ENCODE measurements at regions not wholly inside any gene's neighbourhood (a gene's known extent, or its start where the extent isn't known, plus 50 kb on each side); places are given as distances from the start of the nearest gene placed in this dataset.

GRCh38 chr20:7693761-7694160, 246.5 kb downstream of the HAO1 start:
- peak; percentile 50 for DNase-seq (ENCODE audit: low read depth)

- no peak for DNase-seq (ENCODE audit: low read depth)
Measured at GRCh38 chr20:7695051-7695495, 245.2 kb downstream of the HAO1 start.

GRCh38 chr20:7695635-7696034, 244.6 kb downstream of the HAO1 start:
- DNase-seq (ENCODE audit: low read depth): peak; percentile 92

- peak; percentile 31 for DNase-seq (ENCODE audit: low read depth)
Measured at GRCh38 chr20:7696311-7696710, 243.9 kb downstream of the HAO1 start.

GRCh38 chr20:7702141-7702540, 238.1 kb downstream of the HAO1 start:
- DNase-seq (ENCODE audit: low read depth): peak; percentile 63

GRCh38 chr20:7703551-7703961, 236.7 kb downstream of the HAO1 start:
- DNase-seq (ENCODE audit: low read depth): no peak

- no peak for DNase-seq (ENCODE audit: low read depth)
Measured at GRCh38 chr20:7703996-7704395, 236.3 kb downstream of the HAO1 start.

GRCh38 chr20:7708112-7708511, 232.1 kb downstream of the HAO1 start:
- no peak for DNase-seq (ENCODE audit: low read depth)

- no peak for DNase-seq (ENCODE audit: low read depth)
Measured at GRCh38 chr20:7708782-7709181, 231.5 kb downstream of the HAO1 start.

GRCh38 chr20:7710440-7710839, 229.8 kb downstream of the HAO1 start:
- no peak for DNase-seq (ENCODE audit: low read depth)

- DNase-seq (ENCODE audit: low read depth): no peak
Measured at GRCh38 chr20:7712661-7713060, 227.6 kb downstream of the HAO1 start.

- DNase-seq (ENCODE audit: low read depth): no peak
Measured at GRCh38 chr20:7714549-7714948, 225.7 kb downstream of the HAO1 start.

- no peak for DNase-seq (ENCODE audit: low read depth)
Measured at GRCh38 chr20:7716286-7716972, 223.8 kb downstream of the HAO1 start.

GRCh38 chr20:7722564-7722963, 217.7 kb downstream of the HAO1 start:
- DNase-seq (ENCODE audit: low read depth): peak; percentile 18

- no peak for DNase-seq (ENCODE audit: low read depth)
Measured at GRCh38 chr20:7723284-7723683, 217.0 kb downstream of the HAO1 start.

- DNase-seq (ENCODE audit: low read depth): peak; percentile 58
Measured at GRCh38 chr20:7728338-7728737, 211.9 kb downstream of the HAO1 start.

- no peak for DNase-seq (ENCODE audit: low read depth)
Measured at GRCh38 chr20:7734216-7734615, 206.0 kb downstream of the HAO1 start.

- DNase-seq (ENCODE audit: low read depth): no peak
Measured at GRCh38 chr20:7736336-7736735, 203.9 kb downstream of the HAO1 start.

GRCh38 chr20:7741866-7742265, 198.4 kb downstream of the HAO1 start:
- DNase-seq (ENCODE audit: low read depth): no peak

GRCh38 chr20:7742479-7742878, 197.8 kb downstream of the HAO1 start:
- DNase-seq (ENCODE audit: low read depth): peak; percentile 43

GRCh38 chr20:7744411-7744810, 195.8 kb downstream of the HAO1 start:
- peak; percentile 31 for DNase-seq (ENCODE audit: low read depth)

GRCh38 chr20:7748624-7749023, 191.6 kb downstream of the HAO1 start:
- no peak for DNase-seq (ENCODE audit: low read depth)

GRCh38 chr20:7754102-7754501, 186.2 kb downstream of the HAO1 start:
- DNase-seq (ENCODE audit: low read depth): no peak

GRCh38 chr20:7758406-7758805, 181.9 kb downstream of the HAO1 start:
- no peak for DNase-seq (ENCODE audit: low read depth)
